Keratinocyte (primary cell): ENCODE measurements at regions not wholly inside any gene's neighbourhood (a gene's known extent, or its start where the extent isn't known, plus 50 kb on each side); places are given as distances from the start of the nearest gene placed in this dataset.

Source experiments
- EZH2 ChIP-seq: IDR thresholded peaks from one replicate; pipeline ENCODE4 v1.6.1; 2012; ENCODE audit warnings: inconsistent platforms, mild to moderate bottlenecking, low read length, moderate library complexity
- TF ChIP-seq, protein P1 (sequence below), 3 experiments: IDR thresholded peaks in 1 of 3; conservative IDR thresholded peaks in 1 of 3; optimal IDR thresholded peaks in 1 of 3; 2 replicates in 2 of 3; 3 replicates in 1 of 3; pipeline versions ENCODE3 to v1.5.1; 2011; ENCODE audit warnings: low read length in 3 of 3, mild to moderate bottlenecking in 3 of 3, moderate library complexity in 2 of 3, control low read depth in 1 of 3, inconsistent platforms in 1 of 3; ENCODE audit not compliant: insufficient read depth in 2 of 3; ENCODE audit errors: extremely low read depth in 1 of 3

DNA sequence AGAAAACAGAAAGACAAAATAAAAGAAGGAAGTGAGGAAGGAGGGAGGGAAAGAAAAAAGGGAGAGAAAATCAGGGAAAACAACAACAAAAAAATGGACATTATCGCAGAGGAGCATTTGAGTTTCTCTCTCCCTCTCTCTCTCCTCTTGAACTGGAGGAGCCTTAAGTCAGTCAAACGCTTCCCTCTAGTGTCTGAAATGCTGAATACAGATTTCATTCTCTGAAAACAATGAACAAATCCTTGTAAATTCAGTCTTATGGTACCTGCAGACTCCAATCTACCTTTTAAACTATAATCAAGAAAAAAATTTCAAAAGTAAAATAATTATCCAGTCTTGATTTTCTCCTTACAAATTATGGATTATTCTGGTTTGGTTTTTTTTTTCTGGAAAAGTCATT lies 89.2 kb upstream of the PFKP start:
- TF ChIP-seq EZH2: no peak
- TF ChIP-seq, protein P1, sequence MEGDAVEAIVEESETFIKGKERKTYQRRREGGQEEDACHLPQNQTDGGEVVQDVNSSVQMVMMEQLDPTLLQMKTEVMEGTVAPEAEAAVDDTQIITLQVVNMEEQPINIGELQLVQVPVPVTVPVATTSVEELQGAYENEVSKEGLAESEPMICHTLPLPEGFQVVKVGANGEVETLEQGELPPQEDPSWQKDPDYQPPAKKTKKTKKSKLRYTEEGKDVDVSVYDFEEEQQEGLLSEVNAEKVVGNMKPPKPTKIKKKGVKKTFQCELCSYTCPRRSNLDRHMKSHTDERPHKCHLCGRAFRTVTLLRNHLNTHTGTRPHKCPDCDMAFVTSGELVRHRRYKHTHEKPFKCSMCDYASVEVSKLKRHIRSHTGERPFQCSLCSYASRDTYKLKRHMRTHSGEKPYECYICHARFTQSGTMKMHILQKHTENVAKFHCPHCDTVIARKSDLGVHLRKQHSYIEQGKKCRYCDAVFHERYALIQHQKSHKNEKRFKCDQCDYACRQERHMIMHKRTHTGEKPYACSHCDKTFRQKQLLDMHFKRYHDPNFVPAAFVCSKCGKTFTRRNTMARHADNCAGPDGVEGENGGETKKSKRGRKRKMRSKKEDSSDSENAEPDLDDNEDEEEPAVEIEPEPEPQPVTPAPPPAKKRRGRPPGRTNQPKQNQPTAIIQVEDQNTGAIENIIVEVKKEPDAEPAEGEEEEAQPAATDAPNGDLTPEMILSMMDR (optimal IDR thresholded peaks at IDR 0.05 in 1 of 3, IDR thresholded peaks at IDR 0.05 in 1 of 3, conservative IDR thresholded peaks at IDR 0.05 in 1 of 3; ENCODE audit: extremely low read depth in 1 of 3, insufficient read depth in 2 of 3, low read length in 3 of 3): peak; percentile 31 to 51 (median 50)
